Hepatocyte (in vitro differentiated cells): ENCODE measurements at regions not wholly inside any gene's neighbourhood (a gene's known extent, or its start where the extent isn't known, plus 50 kb on each side); places are given as distances from the start of the nearest gene placed in this dataset.
A peak's percentile ranks its signal among the peaks of the same experiment; 100 is the strongest.

Source experiments
- DNase-seq: peaks from one replicate; pipeline ENCODE4 v3.0.0-alpha.2; 2016; ENCODE audit warnings: low spot score
- H2AFZ ChIP-seq: fragments of 200-600 bp; sonication (generic); 2 replicates; pipeline ENCODE4 v1.6.0; 2016; ENCODE audit warnings: antibody characterized with exemption, mild to moderate bottlenecking
- H3K27ac ChIP-seq: fragments of 200-600 bp; sonication (generic); 2 replicates; pipeline ENCODE4 v1.5.1; 2016; ENCODE audit warnings: mild to moderate bottlenecking
- H3K27me3 ChIP-seq: fragments of 200-600 bp; sonication (generic); 2 replicates; pipeline ENCODE4 v1.6.1; 2016
- H3K36me3 ChIP-seq: fragments of 200-600 bp; sonication (generic); replicated peaks from 2 replicates; pipeline ENCODE4 v1.5.1; 2016; ENCODE audit warnings: low read depth; ENCODE audit not compliant: insufficient read depth
- H3K4me1 ChIP-seq: fragments of 200-600 bp; sonication (generic); 2 replicates; pipeline ENCODE4 v1.5.1; 2016; ENCODE audit warnings: mild to moderate bottlenecking, moderate library complexity; ENCODE audit not compliant: insufficient read depth
- H3K4me2 ChIP-seq: fragments of 200-600 bp; sonication (generic); 2 replicates; pipeline ENCODE4 v1.6.0; 2016
- H3K4me3 ChIP-seq: fragments of 200-600 bp; sonication (generic); 2 replicates; pipeline ENCODE4 v1.5.1; 2016; ENCODE audit warnings: mild to moderate bottlenecking
- H3K79me2 ChIP-seq: fragments of 200-600 bp; sonication (generic); 2 replicates; pipeline ENCODE4 v1.6.0; 2017; ENCODE audit warnings: mild to moderate bottlenecking
- H3K9me2 ChIP-seq: fragments of 200-600 bp; sonication (generic); replicated peaks from 2 replicates; pipeline ENCODE4 v1.6.0; 2017; ENCODE audit warnings: mild to moderate bottlenecking; ENCODE audit not compliant: insufficient read depth
- H3K9me3 ChIP-seq: fragments of 200-600 bp; sonication (generic); 2 replicates; pipeline ENCODE4 v1.5.1; 2016; ENCODE audit warnings: low read depth, mild to moderate bottlenecking
- H4K20me1 ChIP-seq: fragments of 200-600 bp; sonication (generic); 2 replicates; pipeline ENCODE4 v1.6.0; 2016; ENCODE audit warnings: mild to moderate bottlenecking; ENCODE audit not compliant: insufficient read depth, poor library complexity, severe bottlenecking
- CTCF ChIP-seq: fragments of 200-600 bp; sonication (generic); IDR thresholded peaks from 2 replicates; pipeline ENCODE4 v1.5.1; 2016; ENCODE audit warnings: antibody characterized with exemption, mild to moderate bottlenecking; ENCODE audit not compliant: poor library complexity
- EZH2 ChIP-seq: fragments of 200-600 bp; sonication (generic); IDR thresholded peaks from 2 replicates; pipeline ENCODE4 v1.6.1; 2016; ENCODE audit warnings: antibody characterized with exemption, mild to moderate bottlenecking, borderline replicate concordance
- EZH2phosphoT487 ChIP-seq: fragments of 200-600 bp; sonication (generic); IDR thresholded peaks from one replicate; pipeline ENCODE4 v1.6.1; 2018; ENCODE audit warnings: antibody characterized with exemption, mild to moderate bottlenecking, low read depth, moderate library complexity; ENCODE audit not compliant: unreplicated experiment, severe bottlenecking
- WGBS: methylation state at CpG from one replicate; pipeline ENCODE4 v1.1.6; 2016; ENCODE audit warnings: low lambda C conversion rate; ENCODE audit errors: missing lambda C conversion rate; 5-methylcytosine and 5-hydroxymethylcytosine counted together

GRCh38 chr1:238323490-238323889, 432.8 kb upstream of the ZP4 start:
- Histone ChIP-seq H3K36me3 (no peaks in the 10 kb centered on the region), H3K79me2 (no peaks in the 10 kb centered on the region), H3K4me3 (no peak overlapping the region), H3K4me2 (no peak overlapping the region), H3K4me1 (no peaks in the 10 kb centered on the region), H3K9me3 (no peaks in the 10 kb centered on the region), H2AFZ (no peak overlapping the region), H3K27me3 (no peaks in the 10 kb centered on the region), H3K9me2 (no peaks in the 10 kb centered on the region), H4K20me1 (no peaks in the 10 kb centered on the region), H3K27ac (no peak overlapping the region)
- 93% methylated on average over 3 of the region's 3 CpGs for WGBS
- no peak for TF ChIP-seq EZH2phosphoT487
- TF ChIP-seq CTCF = no peak
- no peak for TF ChIP-seq EZH2
- no peak for DNase-seq

- 67% methylated on average over 5 of the region's 5 CpGs for WGBS
- DNase-seq = no peak
- H3K36me3 ChIP-seq = no peaks in the 10 kb centered on the region
- no peak overlapping the region for H3K4me2 ChIP-seq
- H3K4me3 ChIP-seq = no peak overlapping the region
- H3K9me2 ChIP-seq = no peaks in the 10 kb centered on the region
- no peaks in the 10 kb centered on the region for H3K4me1 ChIP-seq
- no peak overlapping the region for H3K27ac ChIP-seq
- TF ChIP-seq EZH2phosphoT487 (no peak), EZH2 (no peak), CTCF (no peak)
- H3K79me2 ChIP-seq = no peaks in the 10 kb centered on the region
- H3K27me3 ChIP-seq = no peaks in the 10 kb centered on the region
- no peaks in the 10 kb centered on the region for H3K9me3 ChIP-seq
- no peaks in the 10 kb centered on the region for H4K20me1 ChIP-seq
- H2AFZ ChIP-seq = no peak overlapping the region
Measured at GRCh38 chr1:238319957-238320356, 429.2 kb upstream of the ZP4 start.

- H3K4me1 ChIP-seq = no peaks in the 10 kb centered on the region
- peak; percentile 15 for DNase-seq
- H3K79me2 ChIP-seq = no peaks in the 10 kb centered on the region
- H3K27me3 ChIP-seq = no peaks in the 10 kb centered on the region
- H3K27ac ChIP-seq = no peak overlapping the region
- H3K36me3 ChIP-seq = no peaks in the 10 kb centered on the region
- H2AFZ ChIP-seq = no peak overlapping the region
- 83% methylated on average over 4 of the region's 4 CpGs for WGBS
- no peaks in the 10 kb centered on the region for H3K9me2 ChIP-seq
- no peaks in the 10 kb centered on the region for H3K9me3 ChIP-seq
- H3K4me2 ChIP-seq = no peak overlapping the region
- no peaks in the 10 kb centered on the region for H4K20me1 ChIP-seq
- H3K4me3 ChIP-seq = no peak overlapping the region
- no peak for TF ChIP-seq EZH2
- TF ChIP-seq CTCF = no peak
- TF ChIP-seq EZH2phosphoT487 = no peak
Measured at GRCh38 chr1:238318294-238319110, 427.8 kb upstream of the ZP4 start.
